GM21717 (cell line): ENCODE measurements at regions not wholly inside any gene's neighbourhood (a gene's known extent, or its start where the extent isn't known, plus 50 kb on each side); places are given as distances from the start of the nearest gene placed in this dataset.

Experiments used
- ATAC-seq: cut with Tn5 transposase; IDR thresholded peaks from one replicate; pipeline ENCODE4 v1.9.1; 2021; ENCODE audit warnings: mild to moderate bottlenecking, moderate library complexity; ENCODE audit not compliant: unreplicated experiment

DNA sequence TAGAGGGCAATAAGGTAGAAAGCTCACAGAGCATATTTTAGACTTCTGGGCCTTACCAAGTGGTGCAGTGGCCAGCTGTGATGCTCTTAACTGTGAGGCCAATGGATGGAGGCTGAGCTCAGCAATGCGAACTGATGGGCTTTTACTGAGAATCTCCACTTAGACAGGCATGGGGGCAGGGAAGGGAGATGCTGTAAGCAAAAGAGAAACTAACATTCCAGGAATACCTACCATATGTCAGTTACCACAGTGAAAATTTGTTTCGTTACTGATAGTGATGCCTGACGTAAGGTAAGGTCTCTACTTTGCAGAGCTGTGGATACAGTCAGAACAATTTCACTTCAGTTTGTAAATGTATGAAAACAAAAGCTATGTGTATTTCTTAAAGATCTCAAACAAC is 250.6 kb upstream of the ZFHX3 start:
- peak; percentile 76 for ATAC-seq

- no peak for ATAC-seq
These were observed 242.3 kb upstream of the ZFHX3 start for GRCh38 chr16:73290258-73290657.

DNA sequence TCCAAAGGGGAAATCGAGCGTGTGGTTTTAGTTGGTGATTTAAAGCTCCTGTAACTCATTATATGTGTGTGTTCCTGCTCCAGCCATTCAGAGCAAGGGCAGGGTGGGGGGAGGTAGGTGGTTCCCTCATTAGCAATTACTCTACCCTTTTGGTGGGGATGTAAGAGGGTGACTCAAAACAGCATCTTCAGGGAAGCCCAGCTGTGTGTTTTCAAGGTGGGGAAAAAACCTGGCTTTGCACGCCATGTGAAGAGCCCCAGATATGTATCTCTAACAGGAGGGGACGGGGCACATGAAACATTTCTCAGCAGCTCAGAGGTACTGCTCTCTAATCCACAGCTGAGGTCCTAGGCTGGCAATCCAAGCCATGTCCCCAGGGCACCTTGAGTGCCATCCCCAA is 241.3 kb upstream of the ZFHX3 start:
- peak; percentile 91 for ATAC-seq

- no peak for ATAC-seq
These were observed 240.6 kb upstream of the ZFHX3 start for GRCh38 chr16:73288520-73288919.

DNA sequence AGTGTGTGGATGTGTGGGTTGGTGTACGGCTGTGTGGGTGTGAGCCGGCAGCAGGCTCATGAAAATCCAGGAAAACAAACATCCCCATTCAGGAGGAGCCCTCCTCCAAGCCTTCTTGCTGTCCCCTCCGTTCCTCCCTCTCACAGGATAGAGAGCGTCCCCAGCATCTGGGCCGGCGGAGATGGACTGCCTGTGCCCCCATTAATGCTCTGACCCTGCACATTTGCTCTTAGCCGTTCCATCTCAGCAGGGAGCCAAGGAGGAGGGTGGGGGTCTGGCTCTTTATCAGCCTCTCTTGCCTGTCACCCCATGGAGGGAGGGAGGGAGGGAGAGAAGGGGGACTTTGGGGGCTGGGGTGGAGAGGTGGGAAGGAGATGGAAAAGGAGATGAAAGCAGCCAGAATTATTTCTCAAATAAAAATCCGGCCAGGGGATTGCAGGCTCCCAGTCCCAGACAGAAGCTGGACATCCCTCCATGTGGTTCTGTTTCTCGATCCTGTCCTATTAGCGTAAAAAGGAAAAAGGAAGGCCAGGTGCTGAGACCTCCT is 240.0 kb upstream of the ZFHX3 start:
- ATAC-seq, result no peak

GRCh38 chr16:73286346-73287267 is 238.7 kb upstream of the ZFHX3 start:
- no peak for ATAC-seq

- ATAC-seq, result no peak
These were observed 237.7 kb upstream of the ZFHX3 start for GRCh38 chr16:73285436-73286201.

DNA sequence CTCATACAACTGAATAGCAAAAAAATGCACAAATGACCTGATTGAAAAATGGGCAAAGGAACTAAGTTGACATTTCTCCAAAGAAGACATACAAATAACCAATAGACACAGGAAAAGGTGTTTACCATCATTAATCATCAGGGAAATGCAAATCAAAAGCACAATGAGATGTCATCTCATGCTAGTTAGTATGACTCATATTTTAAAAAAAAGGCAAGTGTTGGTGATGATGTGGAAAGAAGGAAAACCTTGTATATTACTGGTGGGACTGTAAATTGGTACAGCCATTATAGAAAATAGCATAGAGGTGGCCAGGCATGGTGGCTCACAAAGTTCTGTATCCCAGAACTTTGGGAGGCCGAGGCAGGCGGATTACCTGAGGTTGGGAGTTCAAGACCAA is 232.5 kb upstream of the ZFHX3 start:
- no peak for ATAC-seq

DNA sequence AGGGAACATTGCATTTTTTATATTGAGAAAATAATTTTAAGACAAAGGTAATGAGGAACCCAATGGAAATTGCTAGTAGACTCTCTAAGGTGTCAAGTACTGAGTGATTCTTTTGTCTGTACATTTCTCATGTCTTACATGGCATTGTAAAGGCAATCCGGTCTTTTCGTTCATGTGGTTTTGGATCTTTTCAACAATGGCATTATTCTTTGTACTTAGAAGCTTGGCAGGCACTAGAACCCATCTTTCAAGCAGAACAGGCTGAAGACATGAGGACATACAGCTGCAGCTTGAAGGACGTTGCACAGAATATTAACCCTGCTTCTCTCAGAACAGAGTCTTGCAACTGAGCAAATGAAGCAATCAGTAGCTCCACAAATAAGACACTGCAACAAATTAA is 231.5 kb upstream of the ZFHX3 start:
- no peak for ATAC-seq

GRCh38 chr16:73277071-73277470 is 229.1 kb upstream of the ZFHX3 start:
- ATAC-seq, result no peak

DNA sequence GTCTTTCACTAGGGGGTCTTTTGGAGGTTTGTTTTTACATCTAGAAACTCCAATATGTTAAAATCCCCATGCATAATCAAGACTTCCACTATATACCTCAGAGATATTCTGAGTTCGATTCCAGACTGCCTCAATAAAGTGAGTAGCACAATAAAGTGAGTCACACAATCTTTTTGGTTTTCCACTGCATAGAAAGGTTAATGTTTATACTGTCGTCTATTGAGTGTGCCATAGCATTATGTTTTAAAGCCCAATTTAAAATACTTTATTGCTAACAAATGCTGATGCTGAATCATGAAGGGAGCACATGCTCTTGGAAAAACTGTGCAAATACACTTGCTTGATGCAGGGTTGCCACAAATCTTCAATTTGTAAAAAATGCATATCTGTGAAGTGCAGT is 227.5 kb upstream of the ZFHX3 start:
- ATAC-seq, result no peak

- no peak for ATAC-seq
These were observed 227.1 kb upstream of the ZFHX3 start for GRCh38 chr16:73275024-73275423.

DNA sequence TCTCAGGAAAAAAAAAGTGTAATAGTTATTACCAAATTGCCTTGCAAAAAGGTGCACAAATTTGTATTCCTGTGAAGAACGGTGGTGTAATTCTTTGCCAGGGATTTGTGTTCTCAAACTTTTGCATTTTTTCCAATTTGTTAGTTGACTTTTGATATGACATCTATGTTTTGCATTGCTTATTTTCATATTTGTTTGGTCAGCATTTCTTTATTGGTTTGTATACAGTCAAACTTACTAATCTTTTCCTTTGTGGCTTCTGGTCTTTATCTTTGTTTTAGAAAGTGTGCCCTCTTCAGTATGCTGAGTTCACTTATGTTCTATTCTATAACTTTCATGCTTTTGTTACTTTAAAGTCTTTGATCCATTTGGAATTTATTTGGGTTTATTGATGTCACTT is 226.2 kb upstream of the ZFHX3 start:
- no peak for ATAC-seq

DNA sequence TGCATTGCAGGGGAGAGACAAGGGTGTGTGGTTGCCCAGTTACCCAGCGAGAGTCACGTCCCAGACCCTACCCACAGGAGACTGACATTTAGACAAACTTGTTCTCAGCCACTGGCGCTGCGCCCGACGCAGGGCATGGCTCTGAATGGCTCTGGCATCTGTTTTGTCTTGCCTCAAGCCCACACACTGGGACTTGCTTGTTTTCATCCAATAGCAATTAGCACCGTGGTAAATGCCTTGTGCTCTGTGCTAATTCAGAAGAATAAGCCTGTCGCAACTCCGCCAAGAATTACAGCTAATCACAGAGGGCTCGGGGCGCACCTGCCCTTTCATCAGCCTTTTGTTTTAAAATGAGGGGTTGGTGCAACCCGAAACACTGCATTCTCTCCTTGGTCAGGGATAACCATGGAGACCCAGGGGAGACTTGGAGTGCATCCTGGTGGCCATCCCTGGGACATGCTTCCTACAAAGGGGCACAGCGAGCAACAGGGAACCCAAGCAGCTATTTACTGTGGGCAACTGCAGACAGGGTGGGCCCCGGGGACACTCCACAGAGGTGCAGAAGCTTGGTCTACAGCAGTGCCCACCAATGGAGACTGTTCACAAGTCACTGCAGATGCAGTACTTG is 220.6 kb upstream of the ZFHX3 start:
- no peak for ATAC-seq

DNA sequence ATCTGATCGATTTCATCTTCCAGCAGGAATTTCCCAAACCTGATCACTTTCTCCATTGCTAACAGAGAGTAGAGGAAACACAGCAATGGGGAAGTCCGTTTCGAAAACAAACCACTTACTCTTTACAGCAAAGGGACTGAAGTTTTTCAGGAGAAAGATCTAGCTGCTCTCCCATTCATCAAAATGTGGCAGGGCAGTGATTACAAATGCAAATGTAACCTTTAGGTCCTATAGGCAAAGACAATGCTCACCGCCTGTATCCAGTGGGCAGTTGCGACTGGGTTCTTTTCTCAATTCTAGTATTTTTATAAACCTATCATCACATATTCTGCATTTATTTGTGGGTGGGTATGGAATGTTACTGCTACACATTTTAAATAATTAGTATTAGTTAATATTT is 218.0 kb upstream of the ZFHX3 start:
- ATAC-seq, result no peak

DNA sequence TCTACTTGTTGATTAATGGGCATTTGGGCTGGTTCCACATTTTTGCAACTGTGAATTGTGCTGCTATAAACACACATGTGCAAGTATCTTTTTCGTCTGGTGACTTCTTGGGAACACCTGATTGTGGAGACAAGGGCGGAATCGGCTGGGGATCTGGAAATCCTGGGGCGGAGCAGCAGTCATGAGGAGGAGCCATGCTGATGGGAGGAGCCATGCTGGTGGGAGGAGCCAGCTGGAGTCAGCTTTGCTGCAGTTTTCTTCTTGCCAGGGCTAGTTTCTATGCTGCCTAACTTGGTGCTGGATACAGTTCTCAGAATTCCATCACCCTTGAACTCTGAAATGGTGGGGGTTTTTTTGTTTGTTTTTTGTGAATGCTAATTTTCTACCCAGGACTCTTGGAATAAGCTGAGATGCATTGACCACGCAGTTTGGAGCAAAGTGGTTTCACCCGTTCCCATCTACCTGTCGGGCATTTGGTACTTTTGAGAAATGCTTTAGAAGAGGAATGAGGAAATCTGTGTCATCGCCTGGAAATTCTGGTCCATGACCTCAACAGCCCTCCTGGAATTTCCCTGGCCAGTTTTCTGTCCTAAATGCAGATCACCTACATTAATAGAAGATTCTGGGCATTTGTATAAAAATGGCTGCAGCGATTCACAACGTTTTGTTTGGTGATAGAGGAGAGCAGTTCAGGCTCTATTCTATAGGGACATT is 217.4 kb upstream of the ZFHX3 start:
- ATAC-seq, result no peak

DNA sequence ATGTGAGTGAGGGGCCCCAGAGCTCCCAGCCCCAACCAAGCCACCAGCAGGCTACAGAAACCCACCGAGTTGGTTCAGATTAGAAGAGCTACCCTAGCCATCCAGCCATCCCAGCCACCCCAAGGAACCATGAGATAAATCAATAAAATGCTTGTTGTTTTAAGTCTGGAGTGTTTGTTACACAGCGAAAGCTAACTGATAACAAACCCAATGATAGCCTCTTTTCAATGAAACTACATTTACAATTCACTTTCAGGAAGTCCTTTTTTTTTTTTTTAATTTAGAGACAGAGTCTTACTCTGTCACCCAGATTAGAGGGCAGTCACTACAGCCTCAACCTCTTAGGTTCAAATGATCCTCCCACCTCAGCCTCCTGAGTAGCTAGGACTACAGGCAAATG is 215.0 kb upstream of the ZFHX3 start:
- no peak for ATAC-seq

DNA sequence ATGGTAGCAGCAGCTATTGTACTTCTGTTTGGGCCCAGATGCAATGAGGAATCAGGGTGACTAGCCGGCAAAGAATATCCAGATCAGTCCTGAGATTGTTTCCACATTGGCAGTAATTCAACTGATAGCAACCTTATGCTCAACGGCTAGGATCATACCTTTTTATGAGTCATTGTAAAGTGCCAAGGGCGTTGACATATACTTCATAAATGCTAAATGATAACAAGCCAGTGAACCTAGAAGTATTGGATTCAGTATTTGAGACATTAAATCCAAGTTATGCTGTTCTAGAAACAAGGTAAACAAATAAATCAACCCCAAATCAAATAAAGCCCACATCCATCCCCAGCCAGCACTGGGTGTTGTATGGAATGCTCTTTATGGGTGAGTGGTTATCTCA is 207.1 kb upstream of the ZFHX3 start:
- no peak for ATAC-seq

DNA sequence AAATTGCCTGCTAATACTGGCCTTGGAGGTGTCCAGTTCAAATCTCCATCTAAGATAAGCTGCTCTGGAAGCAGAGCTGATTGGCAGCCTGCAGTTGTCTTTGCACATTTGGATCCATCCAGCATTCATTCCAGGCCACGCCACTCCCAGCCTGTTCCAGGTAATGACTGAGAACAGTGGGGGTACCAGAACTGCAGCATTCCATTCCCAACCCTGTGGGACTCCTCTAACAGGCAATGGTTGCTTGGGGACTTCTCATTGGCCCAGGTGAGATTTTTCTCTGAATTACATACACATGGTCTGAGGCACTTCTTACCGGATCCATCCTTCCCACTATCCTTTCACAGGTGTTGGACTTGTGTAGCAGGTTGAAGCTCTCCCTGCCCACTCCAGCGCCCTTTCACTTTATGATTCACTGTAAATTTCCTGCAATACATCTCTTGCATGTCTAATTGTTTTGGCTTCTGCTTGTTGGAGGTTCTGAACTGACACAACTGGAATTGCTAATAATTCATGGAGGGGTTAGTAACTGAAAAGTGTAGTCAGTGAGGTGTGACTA is 206.1 kb upstream of the ZFHX3 start:
- no peak for ATAC-seq

- ATAC-seq, result no peak
These were observed 204.5 kb upstream of the ZFHX3 start for GRCh38 chr16:73252446-73252845.
